B cell (primary cell): ENCODE measurements at regions not wholly inside any gene's neighbourhood (a gene's known extent, or its start where the extent isn't known, plus 50 kb on each side); places are given as distances from the start of the nearest gene placed in this dataset.

Experiments
- ATAC-seq: fragments of 200-7000 bp; cut with Tn5 transposase; one replicate; pipeline ENCODE4 v1.10.0; 2021; ENCODE audit warnings: low read depth, mild to moderate bottlenecking, moderate number of reproducible peaks, moderate library complexity
- CTCF ChIA-PET: fragments of 350-600 bp; sonication (Branson Sonifier 250); formaldehyde crosslinking; loops from one replicate; lab custom pipeline; 2021; ENCODE audit warnings: antibody characterized with exemption, inconsistent platforms; lab: Charles Lee
- POLR2A ChIA-PET: fragments of 350-600 bp; sonication (Branson Sonifier 250); formaldehyde crosslinking; loops from one replicate; lab custom pipeline; 2021; ENCODE audit warnings: antibody characterized with exemption; lab: Charles Lee
- DNase-seq: peaks from one replicate; pipeline ENCODE4 v3.0.0; 2013
- H2AFZ ChIP-seq: 2 replicates; pipeline ENCODE4 v1.6.1; 2012; ENCODE audit warnings: mild to moderate bottlenecking, low read depth, low read length; ENCODE audit not compliant: insufficient read depth, poor library complexity, severe bottlenecking
- H3K27ac ChIP-seq, 2 donors: 1 replicate in 1 of 2; 2 replicates in 1 of 2; pipeline ENCODE4 v1.5.1; 2012 to 2013; ENCODE audit warnings: low read length in 2 of 2, mild to moderate bottlenecking in 2 of 2, moderate library complexity in 1 of 2
- H3K27me3 ChIP-seq, 4 experiments: fragments of 200-600 bp in 1 of 4; sonication (generic) in 1 of 4; replicated peaks in 1 of 4; 1 replicate in 2 of 4; 2 replicates in 2 of 4; pipeline versions ENCODE4 v1.6.1 to v1.7.0; 2013 to 2016; ENCODE audit warnings: low read length in 3 of 4, mild to moderate bottlenecking in 2 of 4, mixed read lengths in 1 of 4, moderate library complexity in 1 of 4; ENCODE audit not compliant: insufficient read depth in 4 of 4, control insufficient read depth in 3 of 4; ENCODE audit errors: control extremely low read depth in 1 of 4
- H3K36me3 ChIP-seq, 2 experiments: replicated peaks in 1 of 2; 1 replicate in 1 of 2; 2 replicates in 1 of 2; pipeline versions ENCODE4 v1.6.1 to v1.7.1; 2013; ENCODE audit warnings: low read length in 1 of 2; ENCODE audit not compliant: insufficient read depth in 2 of 2, control insufficient read depth in 1 of 2; ENCODE audit errors: control extremely low read depth in 1 of 2, extremely low read depth in 1 of 2
- H3K4me1 ChIP-seq, 2 donors: fragments of 200-600 bp in 1 of 2; sonication (generic) in 1 of 2; 1 replicate in 1 of 2; 2 replicates in 1 of 2; pipeline versions ENCODE4 v1.5.1 to v1.6.1; 2013 to 2017; ENCODE audit warnings: low read length in 2 of 2; ENCODE audit not compliant: control insufficient read depth in 2 of 2, insufficient read depth in 2 of 2
- H3K4me2 ChIP-seq: replicated peaks from 2 replicates; pipeline ENCODE3; 2012; ENCODE audit warnings: mild to moderate bottlenecking, low read depth, low read length; ENCODE audit not compliant: poor library complexity, severe bottlenecking
- H3K4me3 ChIP-seq, 5 experiments: fragments of 200-600 bp in 1 of 5; sonication (generic) in 1 of 5; 1 replicate in 3 of 5; 2 replicates in 2 of 5; pipeline versions ENCODE4 v1.5.1 to v1.7.0; 2011 to 2016; ENCODE audit warnings: low read length in 4 of 5, mild to moderate bottlenecking in 4 of 5, low read depth in 2 of 5, control low read depth in 1 of 5, moderate library complexity in 1 of 5; ENCODE audit not compliant: insufficient read depth in 1 of 5; ENCODE audit errors: control extremely low read depth in 1 of 5, extremely low read depth in 1 of 5
- H3K79me2 ChIP-seq: fragments of 200-600 bp; sonication (generic); one replicate; pipeline ENCODE4 v1.6.0; 2016; ENCODE audit warnings: low read length; ENCODE audit not compliant: control insufficient read depth, insufficient read depth
- H3K9ac ChIP-seq: fragments of 200-600 bp; sonication (generic); 2 replicates; pipeline ENCODE4 v1.6.1; 2017; ENCODE audit warnings: mild to moderate bottlenecking, low read length, moderate library complexity
- H3K9me3 ChIP-seq, 3 donors: one replicate each; pipeline versions ENCODE4 v1.6.1 to v1.7.1; 2013; ENCODE audit warnings: low read length in 2 of 3; ENCODE audit not compliant: control insufficient read depth in 2 of 3, insufficient read depth in 1 of 3; ENCODE audit errors: control extremely low read depth in 1 of 3
- H4K20me1 ChIP-seq: 2 replicates; pipeline ENCODE4 v1.6.0; 2012; ENCODE audit warnings: mild to moderate bottlenecking, low read length; ENCODE audit not compliant: insufficient read depth, control insufficient read depth, poor library complexity, severe bottlenecking
- H3K27ac Mint-ChIP-seq: one replicate; pipeline ENCODE4 v1.8.0; 2021; ENCODE audit warnings: mixed read lengths
- H3K27me3 Mint-ChIP-seq: one replicate; pipeline ENCODE4 v1.8.0; 2021; ENCODE audit warnings: mixed read lengths
- H3K4me1 Mint-ChIP-seq: one replicate; pipeline ENCODE4 v1.8.0; 2021; ENCODE audit warnings: mixed read lengths
- H3K4me3 Mint-ChIP-seq: one replicate; pipeline ENCODE4 v1.8.0; 2021; ENCODE audit warnings: mixed read lengths
- H3K9me3 Mint-ChIP-seq: one replicate; pipeline ENCODE4 v1.8.0; 2022; ENCODE audit warnings: mixed read lengths; ENCODE audit not compliant: insufficient read depth
- EZH2 ChIP-seq: IDR thresholded peaks from 2 replicates; pipeline ENCODE4 v1.6.1; 2012; ENCODE audit warnings: borderline replicate concordance, low read depth, mild to moderate bottlenecking, moderate library complexity, low read length; ENCODE audit not compliant: insufficient read depth, poor library complexity, severe bottlenecking
- WGBS: methylation state at CpG from one replicate; pipeline ENCODE4 v1.1.5; 2013; ENCODE audit warnings: missing lambda C conversion rate; ENCODE audit not compliant: insufficient coverage; 5-methylcytosine and 5-hydroxymethylcytosine counted together
- intact Hi-C: fragments of 100-400 bp; cut with micrococcal nuclease; formaldehyde crosslinking; loops from one replicate; pipeline ENCODE4 v1.10.0; 2022
- TF ChIP-seq, protein P1 (sequence below): fragments of 200-600 bp; IDR thresholded peaks from one replicate; pipeline ENCODE4 v1.8.0; 2022; ENCODE audit warnings: antibody characterized with exemption, mild to moderate bottlenecking

- TF ChIP-seq, protein P1, sequence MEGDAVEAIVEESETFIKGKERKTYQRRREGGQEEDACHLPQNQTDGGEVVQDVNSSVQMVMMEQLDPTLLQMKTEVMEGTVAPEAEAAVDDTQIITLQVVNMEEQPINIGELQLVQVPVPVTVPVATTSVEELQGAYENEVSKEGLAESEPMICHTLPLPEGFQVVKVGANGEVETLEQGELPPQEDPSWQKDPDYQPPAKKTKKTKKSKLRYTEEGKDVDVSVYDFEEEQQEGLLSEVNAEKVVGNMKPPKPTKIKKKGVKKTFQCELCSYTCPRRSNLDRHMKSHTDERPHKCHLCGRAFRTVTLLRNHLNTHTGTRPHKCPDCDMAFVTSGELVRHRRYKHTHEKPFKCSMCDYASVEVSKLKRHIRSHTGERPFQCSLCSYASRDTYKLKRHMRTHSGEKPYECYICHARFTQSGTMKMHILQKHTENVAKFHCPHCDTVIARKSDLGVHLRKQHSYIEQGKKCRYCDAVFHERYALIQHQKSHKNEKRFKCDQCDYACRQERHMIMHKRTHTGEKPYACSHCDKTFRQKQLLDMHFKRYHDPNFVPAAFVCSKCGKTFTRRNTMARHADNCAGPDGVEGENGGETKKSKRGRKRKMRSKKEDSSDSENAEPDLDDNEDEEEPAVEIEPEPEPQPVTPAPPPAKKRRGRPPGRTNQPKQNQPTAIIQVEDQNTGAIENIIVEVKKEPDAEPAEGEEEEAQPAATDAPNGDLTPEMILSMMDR: no peak
- no peak for TF ChIP-seq EZH2
- Mint-ChIP-seq H3K4me3 (no peak overlapping the region), H3K4me1 (no peaks in the 10 kb centered on the region), H3K27me3 (no peaks in the 10 kb centered on the region), H3K27ac (no peak overlapping the region), H3K9me3 (peaks cover 2% of the 10 kb centered on the region)
- CTCF ChIA-PET: no interaction called here
- H3K79me2 ChIP-seq: no peaks in the 10 kb centered on the region
- no peaks in the 10 kb centered on the region for H3K36me3 ChIP-seq
- H3K9me3 ChIP-seq: no peaks in the 10 kb centered on the region
- H3K4me2 ChIP-seq: no peak overlapping the region
- H4K20me1 ChIP-seq: no peaks in the 10 kb centered on the region
- no peak overlapping the region for H2AFZ ChIP-seq
- 91% methylated on average over 1 of the region's 3 CpGs for WGBS
- H3K9ac ChIP-seq: no peak overlapping the region
- H3K4me3 ChIP-seq: no peak overlapping the region
- ATAC-seq (no peak), DNase-seq (no peak)
- intact Hi-C loops: no loop called here
- POLR2A ChIA-PET: no interaction called here
- no peaks in the 10 kb centered on the region for H3K27me3 ChIP-seq
- no peak overlapping the region for H3K27ac ChIP-seq
- no peaks in the 10 kb centered on the region for H3K4me1 ChIP-seq
Observed at GRCh38 chr2:103252781-103253180, 490.9 kb downstream of the TMEM182 start.

GRCh38 chr2:103254611-103255010 is 492.8 kb downstream of the TMEM182 start:
- intact Hi-C loops: no loop called here
- Histone ChIP-seq H3K79me2 (no peaks in the 10 kb centered on the region), H3K4me3 (no peak overlapping the region), H3K36me3 (no peaks in the 10 kb centered on the region), H3K9ac (no peak overlapping the region), H3K4me1 (no peaks in the 10 kb centered on the region), H3K4me2 (no peak overlapping the region), H2AFZ (no peak overlapping the region), H3K27ac (no peak overlapping the region), H3K9me3 (no peaks in the 10 kb centered on the region), H3K27me3 (no peaks in the 10 kb centered on the region), H4K20me1 (no peaks in the 10 kb centered on the region)
- Mint-ChIP-seq H3K4me1 (no peaks in the 10 kb centered on the region), H3K27ac (no peak overlapping the region), H3K9me3 (peaks cover 2% of the 10 kb centered on the region), H3K4me3 (no peak overlapping the region), H3K27me3 (no peaks in the 10 kb centered on the region)
- no CpG with 5 or more reads among the region's 5 CpGs for WGBS
- ChIA-PET POLR2A (no interaction called here), CTCF (no interaction called here)
- ATAC-seq (no peak), DNase-seq (no peak)
- TF ChIP-seq, protein P1: no peak
- TF ChIP-seq EZH2: no peak
